Bronchial epithelial cell (primary cell): ENCODE measurements at regions not wholly inside any gene's neighbourhood (a gene's known extent, or its start where the extent isn't known, plus 50 kb on each side); places are given as distances from the start of the nearest gene placed in this dataset.

Experiments used
- DNase-seq: peaks from one replicate; pipeline ENCODE4 v3.0.0-alpha.2; 2010; ENCODE audit warnings: low read depth
- FAIRE-seq: peaks from 2 replicates; lab custom pipeline; 2011; peaks lifted over from hg19 to GRCh38; lab: Jason Lieb, UNC
- H3K27me3 ChIP-seq: 2 replicates; pipeline ENCODE4 v1.5.1; 2011; ENCODE audit warnings: low read length; ENCODE audit not compliant: control insufficient read depth, insufficient read depth
- H3K36me3 ChIP-seq: 2 replicates; pipeline ENCODE4 v1.5.1; 2011; ENCODE audit warnings: low read length; ENCODE audit not compliant: control insufficient read depth, insufficient read depth
- H3K4me3 ChIP-seq: 2 replicates; pipeline ENCODE4 v1.5.1; 2011; ENCODE audit warnings: mild to moderate bottlenecking, low read depth, low read length, control low read depth
- CTCF ChIP-seq: IDR thresholded peaks from 2 replicates; pipeline ENCODE4 v1.5.1; 2011; ENCODE audit warnings: mild to moderate bottlenecking, moderate library complexity, low read length, control low read depth, inconsistent platforms; ENCODE audit not compliant: insufficient read depth, severe bottlenecking

GRCh38 chr12:126347421-126347820 lies 1282.2 kb downstream of the AACS start:
- H3K36me3 ChIP-seq: no peaks in the 10 kb centered on the region
- H3K4me3 ChIP-seq: no peak overlapping the region
- no peak for TF ChIP-seq CTCF
- DNase-seq: no peak
- no peak for FAIRE-seq
- H3K27me3 ChIP-seq: no peaks in the 10 kb centered on the region

GRCh38 chr12:126349383-126349782 lies 1284.1 kb downstream of the AACS start:
- no peaks in the 10 kb centered on the region for H3K36me3 ChIP-seq
- DNase-seq (no peak), FAIRE-seq (no peak)
- H3K27me3 ChIP-seq: no peaks in the 10 kb centered on the region
- H3K4me3 ChIP-seq: no peak overlapping the region
- TF ChIP-seq CTCF: no peak

- no peak for TF ChIP-seq CTCF
- Histone ChIP-seq H3K4me3 (no peak overlapping the region), H3K36me3 (no peaks in the 10 kb centered on the region), H3K27me3 (no peaks in the 10 kb centered on the region)
- FAIRE-seq (no peak), DNase-seq (peak; percentile 2)
These were observed 1288.4 kb downstream of the AACS start for GRCh38 chr12:126353604-126354003.

- Histone ChIP-seq H3K27me3 (no peaks in the 10 kb centered on the region), H3K4me3 (no peak overlapping the region), H3K36me3 (no peaks in the 10 kb centered on the region)
- no peak for DNase-seq
- TF ChIP-seq CTCF: no peak
- FAIRE-seq: no peak
These were observed 1289.4 kb downstream of the AACS start for GRCh38 chr12:126354633-126355032.

- Histone ChIP-seq H3K4me3 (no peak overlapping the region), H3K36me3 (no peaks in the 10 kb centered on the region), H3K27me3 (no peaks in the 10 kb centered on the region)
- DNase-seq (no peak), FAIRE-seq (no peak)
- no peak for TF ChIP-seq CTCF
These were observed 1290.1 kb downstream of the AACS start for GRCh38 chr12:126355346-126355745.

- DNase-seq: no peak
- no peak overlapping the region for H3K4me3 ChIP-seq
- no peak for FAIRE-seq
- no peak for TF ChIP-seq CTCF
- no peaks in the 10 kb centered on the region for H3K36me3 ChIP-seq
- H3K27me3 ChIP-seq: no peaks in the 10 kb centered on the region
These were observed 1293.6 kb downstream of the AACS start for GRCh38 chr12:126358806-126359205.
